MM.1S (cell line): ENCODE measurements at regions not wholly inside any gene's neighbourhood (a gene's known extent, or its start where the extent isn't known, plus 50 kb on each side); places are given as distances from the start of the nearest gene placed in this dataset.

ENCODE experiments used
- DNase-seq: peaks from one replicate; pipeline ENCODE4 v3.0.0-alpha.2; 2015
- H2AFZ ChIP-seq: fragments of 300-600 bp; sonication (generic); 2 replicates; pipeline ENCODE4 v1.6.0; 2016; ENCODE audit warnings: antibody characterized with exemption, low read length
- H3F3A ChIP-seq: fragments of 300-600 bp; sonication (generic); 2 replicates; pipeline ENCODE4 v1.6.1; 2016; ENCODE audit warnings: mild to moderate bottlenecking, antibody characterized with exemption, low read length, moderate library complexity, mixed read lengths; ENCODE audit not compliant: insufficient read depth
- H3K27ac ChIP-seq: fragments of 300-600 bp; sonication (generic); 2 replicates; pipeline ENCODE4 v1.5.1; 2016; ENCODE audit warnings: mild to moderate bottlenecking, low read length
- H3K27me3 ChIP-seq: fragments of 300-600 bp; sonication (generic); replicated peaks from 2 replicates; pipeline ENCODE4 v1.6.0; 2016; ENCODE audit warnings: low read length; ENCODE audit not compliant: insufficient read depth
- H3K36me3 ChIP-seq: fragments of 300-600 bp; sonication (generic); replicated peaks from 2 replicates; pipeline ENCODE4 v1.6.1; 2016; ENCODE audit warnings: mild to moderate bottlenecking, low read length, mixed read lengths; ENCODE audit not compliant: insufficient read depth
- H3K4me1 ChIP-seq: fragments of 300-600 bp; sonication (generic); 2 replicates; pipeline ENCODE4 v1.6.1; 2016; ENCODE audit warnings: low read length, mixed read lengths
- H3K4me2 ChIP-seq: fragments of 300-600 bp; sonication (generic); 2 replicates; pipeline ENCODE4 v1.6.0; 2016; ENCODE audit warnings: low read depth, low read length
- H3K4me3 ChIP-seq: fragments of 300-600 bp; sonication (generic); 2 replicates; pipeline ENCODE4 v1.5.1; 2016; ENCODE audit warnings: low read length, mixed read lengths
- H3K79me2 ChIP-seq: fragments of 300-600 bp; sonication (generic); 2 replicates; pipeline ENCODE4 v1.6.1; 2016; ENCODE audit warnings: mixed run types, low read length, mixed read lengths
- H3K9ac ChIP-seq: fragments of 300-600 bp; sonication (generic); 2 replicates; pipeline ENCODE4 v1.6.1; 2016; ENCODE audit warnings: low read length, mixed read lengths
- H3K9me2 ChIP-seq: fragments of 300-600 bp; sonication (generic); replicated peaks from 2 replicates; pipeline ENCODE4 v1.6.1; 2016; ENCODE audit warnings: mild to moderate bottlenecking, low read length, mixed read lengths; ENCODE audit not compliant: insufficient read depth
- H3K9me3 ChIP-seq: fragments of 300-600 bp; sonication (generic); replicated peaks from 2 replicates; pipeline ENCODE4 v1.6.1; 2016; ENCODE audit warnings: mild to moderate bottlenecking, low read length, mixed read lengths; ENCODE audit not compliant: insufficient read depth
- H4K20me1 ChIP-seq: fragments of 300-600 bp; sonication (generic); 2 replicates; pipeline ENCODE4 v1.6.1; 2016; ENCODE audit warnings: mild to moderate bottlenecking, low read length, moderate library complexity, mixed read lengths; ENCODE audit not compliant: insufficient read depth
- CTCF ChIP-seq: fragments of 300-600 bp; sonication (generic); IDR thresholded peaks from 2 replicates; pipeline ENCODE4 v1.5.1; 2016; ENCODE audit warnings: antibody characterized with exemption, low read length, mixed read lengths
- EZH2 ChIP-seq: fragments of 300-600 bp; sonication (generic); optimal IDR thresholded peaks from 2 replicates; pipeline ENCODE3; 2017; ENCODE audit warnings: low read depth, mild to moderate bottlenecking, antibody characterized with exemption, low read length, mixed read lengths
- EZH2phosphoT487 ChIP-seq: fragments of 300-600 bp; sonication (generic); IDR thresholded peaks from 2 replicates; pipeline ENCODE4 v1.6.1; 2018; ENCODE audit warnings: antibody characterized with exemption, low read length

DNA sequence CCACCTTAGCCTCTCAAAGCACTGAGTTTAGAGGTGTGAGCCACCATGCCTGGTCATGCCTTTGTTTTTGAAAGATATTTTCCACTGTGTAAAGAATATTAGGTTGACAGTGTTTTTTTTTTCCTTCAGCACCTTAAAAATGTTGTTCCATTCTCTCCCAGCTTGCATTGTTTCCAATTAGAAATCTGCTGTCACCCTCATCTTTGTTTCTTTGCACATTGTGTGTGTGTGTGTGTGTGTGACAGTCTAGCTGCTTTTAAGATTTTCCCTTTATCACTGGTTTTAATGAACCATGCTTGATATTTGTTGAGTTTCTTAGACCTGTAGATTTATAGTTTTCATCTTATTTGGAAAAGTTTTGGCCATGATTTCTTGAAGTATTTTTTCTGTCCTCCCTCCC is 79.0 kb upstream of the NKX1-1 start:
- Histone ChIP-seq H3K27me3 (no peaks in the 10 kb centered on the region), H3F3A (no peaks in the 10 kb centered on the region)

GRCh38 chr4:1480720-1481119 is 74.5 kb upstream of the NKX1-1 start:
- Histone ChIP-seq H3K4me3 (no peak overlapping the region), H3K4me2 (no peak overlapping the region), H3K4me1 (no peaks in the 10 kb centered on the region), H3K79me2 (no peaks in the 10 kb centered on the region), H3K27me3 (no peaks in the 10 kb centered on the region), H3K9ac (no peak overlapping the region), H4K20me1 (no peaks in the 10 kb centered on the region), H3K27ac (no peak overlapping the region), H3F3A (no peaks in the 10 kb centered on the region), H3K9me2 (no peaks in the 10 kb centered on the region), H3K9me3 (no peaks in the 10 kb centered on the region), H2AFZ (no peak overlapping the region), H3K36me3 (no peaks in the 10 kb centered on the region)
- TF ChIP-seq CTCF (no peak), EZH2phosphoT487 (no peak), EZH2 (no peak)
- no peak for DNase-seq

More for the DNA sequence above, 79.0 kb upstream of the NKX1-1 start:
- H2AFZ ChIP-seq = no peak overlapping the region
- no peaks in the 10 kb centered on the region for H3K36me3 ChIP-seq
- H3K4me1 ChIP-seq = no peaks in the 10 kb centered on the region
- no peak for TF ChIP-seq CTCF
- no peak for TF ChIP-seq EZH2
- TF ChIP-seq EZH2phosphoT487 = no peak
- H4K20me1 ChIP-seq = no peaks in the 10 kb centered on the region
- no peak overlapping the region for H3K9ac ChIP-seq
- DNase-seq = no peak
- H3K27ac ChIP-seq = no peak overlapping the region
- H3K4me3 ChIP-seq = no peak overlapping the region
- no peaks in the 10 kb centered on the region for H3K9me3 ChIP-seq
- no peaks in the 10 kb centered on the region for H3K79me2 ChIP-seq
- no peak overlapping the region for H3K4me2 ChIP-seq
- H3K9me2 ChIP-seq = no peaks in the 10 kb centered on the region

GRCh38 chr4:1479454-1479853 is 73.2 kb upstream of the NKX1-1 start:
- no peak overlapping the region for H3K4me2 ChIP-seq
- no peaks in the 10 kb centered on the region for H3K79me2 ChIP-seq
- H3K36me3 ChIP-seq = no peaks in the 10 kb centered on the region
- H4K20me1 ChIP-seq = no peaks in the 10 kb centered on the region
- TF ChIP-seq EZH2 = no peak
- TF ChIP-seq CTCF = no peak
- no peak for TF ChIP-seq EZH2phosphoT487
- no peaks in the 10 kb centered on the region for H3K9me2 ChIP-seq
- no peak overlapping the region for H3K4me3 ChIP-seq
- no peak for DNase-seq
- no peaks in the 10 kb centered on the region for H3F3A ChIP-seq
- no peaks in the 10 kb centered on the region for H3K27me3 ChIP-seq
- H3K27ac ChIP-seq = no peak overlapping the region
- no peaks in the 10 kb centered on the region for H3K9me3 ChIP-seq
- no peak overlapping the region for H3K9ac ChIP-seq
- no peak overlapping the region for H2AFZ ChIP-seq
- no peaks in the 10 kb centered on the region for H3K4me1 ChIP-seq
